ENCODE measurements at regions not wholly inside any gene's neighbourhood (a gene's known extent, or its start where the extent isn't known, plus 50 kb on each side); places are given as distances from the start of the nearest gene placed in this dataset.

GRCh38 chr21:25465263-25465662 lies 142.0 kb downstream of the MRPL39 start:
- Histone ChIP-seq H3F3A (ENCODE audit: insufficient read depth) (no peaks in the 10 kb centered on the region), H3K9me3 (ENCODE audit: low read depth) (no peaks in the 10 kb centered on the region), H3K79me2 (ENCODE audit: insufficient read depth) (no peaks in the 10 kb centered on the region), H3K4me1 (ENCODE audit: insufficient read depth) (no peaks in the 10 kb centered on the region), H3K36me3 (ENCODE audit: low read depth) (no peaks in the 10 kb centered on the region), H3K9me2 (ENCODE audit: insufficient read depth) (no peaks in the 10 kb centered on the region), H3K4me3 (no peak overlapping the region), H3K27ac (no peak overlapping the region), H4K20me1 (ENCODE audit: insufficient read depth) (no peaks in the 10 kb centered on the region), H2AFZ (no peak overlapping the region), H3K27me3 (replicated peaks; ENCODE audit: insufficient read depth) (no peaks in the 10 kb centered on the region), H3K4me2 (ENCODE audit: unreplicated experiment) (no peak overlapping the region), H3K9ac (no peak overlapping the region)
- no peak for DNase-seq
- TF ChIP-seq EZH2 (IDR thresholded peaks at IDR 0.05; ENCODE audit: insufficient read depth, poor library complexity, severe bottlenecking), result no peak
- no peak for TF ChIP-seq EZH2phosphoT487 (IDR thresholded peaks at IDR 0.05; ENCODE audit: insufficient read depth, low read depth)
- in situ Hi-C loops (cut with MboI), result no loop called here

GRCh38 chr21:25464275-25464674 lies 143.0 kb downstream of the MRPL39 start:
- H3K27me3 ChIP-seq (replicated peaks; ENCODE audit: insufficient read depth), result no peaks in the 10 kb centered on the region
- H3K4me3 ChIP-seq, result no peak overlapping the region
- H3K27ac ChIP-seq, result no peak overlapping the region
- no peaks in the 10 kb centered on the region for H3K9me3 ChIP-seq (ENCODE audit: low read depth)
- no peak for TF ChIP-seq EZH2phosphoT487 (IDR thresholded peaks at IDR 0.05; ENCODE audit: insufficient read depth, low read depth)
- no peak for TF ChIP-seq EZH2 (IDR thresholded peaks at IDR 0.05; ENCODE audit: insufficient read depth, poor library complexity, severe bottlenecking)
- H3K4me2 ChIP-seq (ENCODE audit: unreplicated experiment), result no peak overlapping the region
- no peaks in the 10 kb centered on the region for H3K9me2 ChIP-seq (ENCODE audit: insufficient read depth)
- H3F3A ChIP-seq (ENCODE audit: insufficient read depth), result no peaks in the 10 kb centered on the region
- no peaks in the 10 kb centered on the region for H3K36me3 ChIP-seq (ENCODE audit: low read depth)
- in situ Hi-C loops (cut with MboI), result no loop called here
- H2AFZ ChIP-seq, result no peak overlapping the region
- 21 to 25% methylated on average over 2 of the region's 2 CpGs for WGBS, 2 experiments (ENCODE audit: low coverage in 1 of 2, low lambda C conversion rate in 2 of 2, missing lambda C conversion rate in 2 of 2)
- no peaks in the 10 kb centered on the region for H3K4me1 ChIP-seq (ENCODE audit: insufficient read depth)
- H4K20me1 ChIP-seq (ENCODE audit: insufficient read depth), result no peaks in the 10 kb centered on the region
- no peak overlapping the region for H3K9ac ChIP-seq
- DNase-seq, result no peak
- H3K79me2 ChIP-seq (ENCODE audit: insufficient read depth), result no peaks in the 10 kb centered on the region

- WGBS, 2 experiments (ENCODE audit: low coverage in 1 of 2, low lambda C conversion rate in 2 of 2, missing lambda C conversion rate in 2 of 2), result 45 to 46% methylated on average over 5 of the region's 5 CpGs
- in situ Hi-C loops (cut with MboI), result no loop called here
- H3K79me2 ChIP-seq (ENCODE audit: insufficient read depth), result no peaks in the 10 kb centered on the region
- no peak overlapping the region for H2AFZ ChIP-seq
- no peaks in the 10 kb centered on the region for H3K36me3 ChIP-seq (ENCODE audit: low read depth)
- no peak overlapping the region for H3K9ac ChIP-seq
- no peak overlapping the region for H3K27ac ChIP-seq
- no peak overlapping the region for H3K4me2 ChIP-seq (ENCODE audit: unreplicated experiment)
- no peaks in the 10 kb centered on the region for H3K9me3 ChIP-seq (ENCODE audit: low read depth)
- no peaks in the 10 kb centered on the region for H3K27me3 ChIP-seq (replicated peaks; ENCODE audit: insufficient read depth)
- H3K4me3 ChIP-seq, result no peak overlapping the region
- no peaks in the 10 kb centered on the region for H3K4me1 ChIP-seq (ENCODE audit: insufficient read depth)
- no peaks in the 10 kb centered on the region for H4K20me1 ChIP-seq (ENCODE audit: insufficient read depth)
- no peaks in the 10 kb centered on the region for H3K9me2 ChIP-seq (ENCODE audit: insufficient read depth)
- DNase-seq, result no peak
- TF ChIP-seq EZH2 (IDR thresholded peaks at IDR 0.05; ENCODE audit: insufficient read depth, poor library complexity, severe bottlenecking), result no peak
- no peaks in the 10 kb centered on the region for H3F3A ChIP-seq (ENCODE audit: insufficient read depth)
Observed at GRCh38 chr21:25462517-25462971, 144.7 kb downstream of the MRPL39 start.

GRCh38 chr21:25461725-25462124 lies 145.6 kb downstream of the MRPL39 start:
- H3K4me3 ChIP-seq, result no peak overlapping the region
- 10 to 31% methylated on average over 1 of the region's 1 CpG for WGBS, 2 experiments (ENCODE audit: low coverage in 1 of 2, low lambda C conversion rate in 2 of 2, missing lambda C conversion rate in 2 of 2)
- TF ChIP-seq EZH2phosphoT487 (IDR thresholded peaks at IDR 0.05; ENCODE audit: insufficient read depth, low read depth) (no peak), EZH2 (IDR thresholded peaks at IDR 0.05; ENCODE audit: insufficient read depth, poor library complexity, severe bottlenecking) (no peak)
- H3K79me2 ChIP-seq (ENCODE audit: insufficient read depth), result no peaks in the 10 kb centered on the region
- H3K9ac ChIP-seq, result no peak overlapping the region
- no peak overlapping the region for H3K27ac ChIP-seq
- no peaks in the 10 kb centered on the region for H3K9me2 ChIP-seq (ENCODE audit: insufficient read depth)
- no peak for DNase-seq
- H3K4me1 ChIP-seq (ENCODE audit: insufficient read depth), result no peaks in the 10 kb centered on the region
- H3K27me3 ChIP-seq (replicated peaks; ENCODE audit: insufficient read depth), result no peaks in the 10 kb centered on the region
- H3K4me2 ChIP-seq (ENCODE audit: unreplicated experiment), result no peak overlapping the region
- H3K36me3 ChIP-seq (ENCODE audit: low read depth), result no peaks in the 10 kb centered on the region
- in situ Hi-C loops (cut with MboI), result no loop called here
- H3K9me3 ChIP-seq (ENCODE audit: low read depth), result no peaks in the 10 kb centered on the region
- H2AFZ ChIP-seq, result no peak overlapping the region
- no peaks in the 10 kb centered on the region for H4K20me1 ChIP-seq (ENCODE audit: insufficient read depth)
- no peaks in the 10 kb centered on the region for H3F3A ChIP-seq (ENCODE audit: insufficient read depth)

- in situ Hi-C loops (cut with MboI), result no loop called here
- H3K9me3 ChIP-seq (ENCODE audit: low read depth), result no peaks in the 10 kb centered on the region
- H3F3A ChIP-seq (ENCODE audit: insufficient read depth), result no peaks in the 10 kb centered on the region
- H3K4me1 ChIP-seq (ENCODE audit: insufficient read depth), result no peaks in the 10 kb centered on the region
- H3K79me2 ChIP-seq (ENCODE audit: insufficient read depth), result no peaks in the 10 kb centered on the region
- no peaks in the 10 kb centered on the region for H3K9me2 ChIP-seq (ENCODE audit: insufficient read depth)
- DNase-seq, result no peak
- H3K27me3 ChIP-seq (replicated peaks; ENCODE audit: insufficient read depth), result no peaks in the 10 kb centered on the region
- TF ChIP-seq EZH2phosphoT487 (IDR thresholded peaks at IDR 0.05; ENCODE audit: insufficient read depth, low read depth) (no peak), EZH2 (IDR thresholded peaks at IDR 0.05; ENCODE audit: insufficient read depth, poor library complexity, severe bottlenecking) (no peak)
- H2AFZ ChIP-seq, result no peak overlapping the region
- no peak overlapping the region for H3K4me2 ChIP-seq (ENCODE audit: unreplicated experiment)
- H3K9ac ChIP-seq, result no peak overlapping the region
- no peaks in the 10 kb centered on the region for H3K36me3 ChIP-seq (ENCODE audit: low read depth)
- no peak overlapping the region for H3K4me3 ChIP-seq
- H3K27ac ChIP-seq, result no peak overlapping the region
- WGBS, 2 experiments (ENCODE audit: low coverage in 1 of 2, low lambda C conversion rate in 2 of 2, missing lambda C conversion rate in 2 of 2), result 46 to 77% methylated on average over 1 of the region's 1 CpG
- H4K20me1 ChIP-seq (ENCODE audit: insufficient read depth), result no peaks in the 10 kb centered on the region
Observed at GRCh38 chr21:25459993-25460392, 147.3 kb downstream of the MRPL39 start.

Data from GM23248 (cell line).